ENCODE measurements at regions not wholly inside any gene's neighbourhood (a gene's known extent, or its start where the extent isn't known, plus 50 kb on each side); places are given as distances from the start of the nearest gene placed in this dataset.

- ATAC-seq (peak; percentile 97), DNase-seq (ENCODE audit: low spot score) (peak; percentile 83)
- Histone ChIP-seq H3K27me3 (ENCODE audit: insufficient read depth) (no peaks in the 10 kb centered on the region), H3K79me2 (replicated peaks; ENCODE audit: insufficient read depth) (no peaks in the 10 kb centered on the region), H3K9me2 (ENCODE audit: insufficient read depth) (no peaks in the 10 kb centered on the region), H3K4me3 (peak overlapping the region; percentile 27; the same call in 1 of the 2 replicates), H3K4me1 (ENCODE audit: insufficient read depth) (no peaks in the 10 kb centered on the region), H3K36me3 (ENCODE audit: insufficient read depth) (no peaks in the 10 kb centered on the region), H3K27ac (ENCODE audit: low read depth) (no peak overlapping the region), H3K4me2 (no peak overlapping the region), H3F3A (replicated peaks; ENCODE audit: low read depth) (no peaks in the 10 kb centered on the region), H2AFZ (no peak overlapping the region), H4K20me1 (replicated peaks; ENCODE audit: insufficient read depth) (no peaks in the 10 kb centered on the region)
- no peaks in the 10 kb centered on the region for H3K4me1 Mint-ChIP-seq
- no peaks in the 10 kb centered on the region for H3K36me3 Mint-ChIP-seq (ENCODE audit: low read depth)
- H3K27me3 Mint-ChIP-seq (ENCODE audit: insufficient read depth, low read depth, poor library complexity) = no peaks in the 10 kb centered on the region
- H3K27ac Mint-ChIP-seq = no peak overlapping the region
- H3K4me3 Mint-ChIP-seq = no peak overlapping the region
- TF ChIP-seq NANOG (IDR thresholded peaks at IDR 0.05; ENCODE audit: borderline replicate concordance) = no peak
- no peak for TF ChIP-seq ZNF114 (CRISPR knock-in tag; IDR thresholded peaks at IDR 0.05)
- TF ChIP-seq CTCF (conservative IDR thresholded peaks at IDR 0.05; ENCODE audit: low read depth in 2 of 2) = peak; percentile 67 to 75
- no peak for TF ChIP-seq POLR2AphosphoS5 (IDR thresholded peaks at IDR 0.05; ENCODE audit: low read depth)
- H3K9me3 Mint-ChIP-seq = no peaks in the 10 kb centered on the region
Measured at GRCh38 chr21:23452384-23453083, 2154.7 kb downstream of the MRPL39 start.

- Histone ChIP-seq H3K4me3 (no peak overlapping the region), H3K79me2 (replicated peaks; ENCODE audit: insufficient read depth) (no peaks in the 10 kb centered on the region), H3K27ac (ENCODE audit: low read depth) (no peak overlapping the region), H4K20me1 (replicated peaks; ENCODE audit: insufficient read depth) (no peaks in the 10 kb centered on the region), H3K4me2 (no peak overlapping the region), H2AFZ (no peak overlapping the region), H3K4me1 (ENCODE audit: insufficient read depth) (no peaks in the 10 kb centered on the region), H3K9me2 (ENCODE audit: insufficient read depth) (no peaks in the 10 kb centered on the region), H3F3A (replicated peaks; ENCODE audit: low read depth) (no peaks in the 10 kb centered on the region), H3K27me3 (ENCODE audit: insufficient read depth) (no peaks in the 10 kb centered on the region), H3K36me3 (ENCODE audit: insufficient read depth) (no peaks in the 10 kb centered on the region)
- no peak for ATAC-seq
- no peaks in the 10 kb centered on the region for H3K4me1 Mint-ChIP-seq
- H3K9me3 Mint-ChIP-seq = no peaks in the 10 kb centered on the region
- H3K4me3 Mint-ChIP-seq = no peak overlapping the region
- no peaks in the 10 kb centered on the region for H3K27me3 Mint-ChIP-seq (ENCODE audit: insufficient read depth, low read depth, poor library complexity)
- no peak for DNase-seq (ENCODE audit: low spot score)
- no peaks in the 10 kb centered on the region for H3K36me3 Mint-ChIP-seq (ENCODE audit: low read depth)
- H3K27ac Mint-ChIP-seq = no peak overlapping the region
- TF ChIP-seq ETS1 (IDR thresholded peaks at IDR 0.05) = no peak
- no peak for TF ChIP-seq CTCF (conservative IDR thresholded peaks at IDR 0.05; ENCODE audit: low read depth in 2 of 2)
- no peak for TF ChIP-seq NANOG (IDR thresholded peaks at IDR 0.05; ENCODE audit: borderline replicate concordance)
- no peak for TF ChIP-seq STAT1 (IDR thresholded peaks at IDR 0.05; ENCODE audit: unreplicated experiment)
- no peak for TF ChIP-seq POLR2AphosphoS5 (IDR thresholded peaks at IDR 0.05; ENCODE audit: low read depth)
- no peak for TF ChIP-seq CREB1 (CRISPR knock-in tag; IDR thresholded peaks at IDR 0.05; ENCODE audit: low read depth)
- TF ChIP-seq JUNB (IDR thresholded peaks at IDR 0.05; ENCODE audit: unreplicated experiment) = no peak
- no peak for TF ChIP-seq ZNF114 (CRISPR knock-in tag; IDR thresholded peaks at IDR 0.05)
- TF ChIP-seq REST (IDR thresholded peaks at IDR 0.05; ENCODE audit: unreplicated experiment) = no peak
Measured at GRCh38 chr21:23445307-23445706, 2162.0 kb downstream of the MRPL39 start.

All from GM23338 (cell line).